Neural progenitor cell (in vitro differentiated cells): ENCODE measurements at regions not wholly inside any gene's neighbourhood (a gene's known extent, or its start where the extent isn't known, plus 50 kb on each side); places are given as distances from the start of the nearest gene placed in this dataset.
A peak's percentile ranks its signal among the peaks of the same experiment; 100 is the strongest.

ENCODE experiments used
- DNase-seq: peaks from one replicate; pipeline ENCODE4 v3.0.0-alpha.2; 2016; ENCODE audit warnings: low spot score
- H2AFZ ChIP-seq: fragments of 200-600 bp; sonication (generic); replicated peaks from 2 replicates; pipeline ENCODE4 v1.6.1; 2016; ENCODE audit warnings: antibody characterized with exemption
- H3F3A ChIP-seq: fragments of 200-600 bp; sonication (generic); 2 replicates; pipeline ENCODE4 v1.6.1; 2016; ENCODE audit warnings: antibody characterized with exemption, low read depth
- H3K27ac ChIP-seq: fragments of 200-600 bp; sonication (generic); 2 replicates; pipeline ENCODE4 v1.5.1; 2016; ENCODE audit warnings: mild to moderate bottlenecking
- H3K27me3 ChIP-seq: fragments of 200-600 bp; sonication (generic); 2 replicates; pipeline ENCODE4 v1.6.1; 2016; ENCODE audit warnings: mild to moderate bottlenecking, moderate library complexity
- H3K36me3 ChIP-seq: fragments of 200-600 bp; sonication (generic); 2 replicates; pipeline ENCODE4 v1.5.1; 2016
- H3K4me1 ChIP-seq: fragments of 200-600 bp; sonication (generic); 2 replicates; pipeline ENCODE4 v1.6.1; 2016; ENCODE audit warnings: mixed run types
- H3K4me2 ChIP-seq: fragments of 200-600 bp; sonication (generic); 2 replicates; pipeline ENCODE4 v1.6.1; 2016
- H3K4me3 ChIP-seq: fragments of 200-600 bp; sonication (generic); 2 replicates; pipeline ENCODE4 v1.5.1; 2016
- H3K79me2 ChIP-seq: fragments of 200-600 bp; sonication (generic); 2 replicates; pipeline ENCODE4 v1.6.1; 2016; ENCODE audit warnings: low read depth
- H3K9ac ChIP-seq: fragments of 200-600 bp; sonication (generic); 2 replicates; pipeline ENCODE4 v1.6.1; 2016
- H3K9me3 ChIP-seq: fragments of 200-600 bp; sonication (generic); 2 replicates; pipeline ENCODE4 v1.5.1; 2016; ENCODE audit warnings: low read depth
- H4K20me1 ChIP-seq: fragments of 200-600 bp; sonication (generic); 2 replicates; pipeline ENCODE4 v1.6.1; 2016; ENCODE audit warnings: low read depth
- H3K27ac Mint-ChIP-seq: 3 replicates; pipeline ENCODE4 v1.8.0; 2021; ENCODE audit warnings: mixed read lengths
- H3K27me3 Mint-ChIP-seq: 2 replicates; pipeline ENCODE4 v1.8.0; 2022; ENCODE audit warnings: low read depth, mild to moderate bottlenecking, inconsistent platforms, moderate library complexity, mixed read lengths; ENCODE audit not compliant: insufficient read depth
- H3K36me3 Mint-ChIP-seq: 3 replicates; pipeline ENCODE4 v1.8.0; 2021; ENCODE audit warnings: mixed read lengths
- H3K4me1 Mint-ChIP-seq: 3 replicates; pipeline ENCODE4 v1.8.0; 2021; ENCODE audit warnings: mixed read lengths
- H3K4me3 Mint-ChIP-seq: 3 replicates; pipeline ENCODE4 v1.8.0; 2021; ENCODE audit warnings: mild to moderate bottlenecking, moderate library complexity, mixed read lengths
- H3K9me3 Mint-ChIP-seq: 3 replicates; pipeline ENCODE4 v1.8.0; 2020; ENCODE audit warnings: mixed read lengths
- CTCF ChIP-seq: fragments of 200-600 bp; sonication (generic); IDR thresholded peaks from 2 replicates; pipeline ENCODE4 v1.5.1; 2017; ENCODE audit warnings: antibody characterized with exemption, mild to moderate bottlenecking
- EZH2 ChIP-seq: fragments of 200-600 bp; sonication (generic); IDR thresholded peaks from 2 replicates; pipeline ENCODE4 v1.6.1; 2017; ENCODE audit warnings: antibody characterized with exemption, mild to moderate bottlenecking, moderate library complexity
- EZH2phosphoT487 ChIP-seq: fragments of 200-600 bp; sonication (generic); IDR thresholded peaks from 2 replicates; pipeline ENCODE4 v1.6.1; 2017; ENCODE audit warnings: antibody characterized with exemption

GRCh38 chr3:113111011-113111707 lies 100.2 kb upstream of the BOC start:
- TF ChIP-seq EZH2phosphoT487 (no peak), EZH2 (no peak), CTCF (no peak)
- Mint-ChIP-seq H3K4me3 (no peak overlapping the region), H3K27me3 (peaks cover 9% of the 10 kb centered on the region), H3K4me1 (peaks cover 64% of the 10 kb centered on the region), H3K36me3 (peaks cover 5% of the 10 kb centered on the region), H3K9me3 (peaks cover 7% of the 10 kb centered on the region), H3K27ac (peak overlapping the region; percentile 96)
- no peaks in the 10 kb centered on the region for H3K27me3 ChIP-seq
- peak; percentile 14 for DNase-seq
- H2AFZ ChIP-seq = peak overlapping the region; percentile 44
- H3F3A ChIP-seq = peaks cover 32% of the 10 kb centered on the region
- peaks cover 37% of the 10 kb centered on the region for H3K4me1 ChIP-seq
- H3K4me2 ChIP-seq = no peak overlapping the region
- H4K20me1 ChIP-seq = no peaks in the 10 kb centered on the region
- H3K27ac ChIP-seq = no peak overlapping the region
- no peak overlapping the region for H3K4me3 ChIP-seq
- no peaks in the 10 kb centered on the region for H3K36me3 ChIP-seq
- no peaks in the 10 kb centered on the region for H3K9me3 ChIP-seq
- H3K9ac ChIP-seq = no peak overlapping the region
- H3K79me2 ChIP-seq = no peaks in the 10 kb centered on the region

GRCh38 chr3:113113361-113113760 lies 98.0 kb upstream of the BOC start:
- Histone ChIP-seq H3K9me3 (no peaks in the 10 kb centered on the region), H3K79me2 (no peaks in the 10 kb centered on the region), H3K36me3 (no peaks in the 10 kb centered on the region), H3K27ac (no peak overlapping the region), H3K9ac (no peak overlapping the region), H3F3A (peaks cover 22% of the 10 kb centered on the region), H2AFZ (no peak overlapping the region), H3K4me2 (no peak overlapping the region), H4K20me1 (no peaks in the 10 kb centered on the region), H3K4me3 (no peak overlapping the region), H3K4me1 (peaks cover 29% of the 10 kb centered on the region), H3K27me3 (no peaks in the 10 kb centered on the region)
- no peak for DNase-seq
- Mint-ChIP-seq H3K4me1 (peaks cover 48% of the 10 kb centered on the region), H3K4me3 (no peak overlapping the region), H3K36me3 (peaks cover 5% of the 10 kb centered on the region), H3K27me3 (peaks cover 9% of the 10 kb centered on the region), H3K27ac (no peak overlapping the region), H3K9me3 (peaks cover 11% of the 10 kb centered on the region)
- TF ChIP-seq EZH2 = no peak
- TF ChIP-seq EZH2phosphoT487 = no peak
- no peak for TF ChIP-seq CTCF

GRCh38 chr3:113117511-113118234 lies 93.7 kb upstream of the BOC start:
- Histone ChIP-seq H2AFZ (no peak overlapping the region), H3K4me2 (no peak overlapping the region), H3K36me3 (no peaks in the 10 kb centered on the region), H3K79me2 (no peaks in the 10 kb centered on the region), H3K4me3 (no peak overlapping the region), H4K20me1 (no peaks in the 10 kb centered on the region), H3K27me3 (no peaks in the 10 kb centered on the region), H3K9me3 (no peaks in the 10 kb centered on the region), H3K9ac (no peak overlapping the region), H3K27ac (no peak overlapping the region), H3K4me1 (peaks cover 22% of the 10 kb centered on the region), H3F3A (peaks cover 13% of the 10 kb centered on the region)
- DNase-seq = no peak
- Mint-ChIP-seq H3K4me1 (peaks cover 32% of the 10 kb centered on the region), H3K36me3 (peaks cover 3% of the 10 kb centered on the region), H3K27me3 (peaks cover 12% of the 10 kb centered on the region), H3K27ac (no peak overlapping the region), H3K4me3 (no peak overlapping the region), H3K9me3 (peaks cover 13% of the 10 kb centered on the region)
- TF ChIP-seq CTCF = no peak
- TF ChIP-seq EZH2phosphoT487 = no peak
- no peak for TF ChIP-seq EZH2
